ENCODE measurements at regions not wholly inside any gene's neighbourhood (a gene's known extent, or its start where the extent isn't known, plus 50 kb on each side); places are given as distances from the start of the nearest gene placed in this dataset.
"Not testable (repeated sequence)": the region's sequence is repeated elsewhere in the genome, so short reads cannot be mapped to it uniquely, and the experiment has no call there.

GRCh38 chr13:54597540-54598088 is 1569.0 kb downstream of the OLFM4 start:
- no peak for DNase-seq (ENCODE audit: low read depth)
- no peak overlapping the region for H3K4me3 ChIP-seq (ENCODE audit: low read depth, low read length)
- TF ChIP-seq, protein P1, sequence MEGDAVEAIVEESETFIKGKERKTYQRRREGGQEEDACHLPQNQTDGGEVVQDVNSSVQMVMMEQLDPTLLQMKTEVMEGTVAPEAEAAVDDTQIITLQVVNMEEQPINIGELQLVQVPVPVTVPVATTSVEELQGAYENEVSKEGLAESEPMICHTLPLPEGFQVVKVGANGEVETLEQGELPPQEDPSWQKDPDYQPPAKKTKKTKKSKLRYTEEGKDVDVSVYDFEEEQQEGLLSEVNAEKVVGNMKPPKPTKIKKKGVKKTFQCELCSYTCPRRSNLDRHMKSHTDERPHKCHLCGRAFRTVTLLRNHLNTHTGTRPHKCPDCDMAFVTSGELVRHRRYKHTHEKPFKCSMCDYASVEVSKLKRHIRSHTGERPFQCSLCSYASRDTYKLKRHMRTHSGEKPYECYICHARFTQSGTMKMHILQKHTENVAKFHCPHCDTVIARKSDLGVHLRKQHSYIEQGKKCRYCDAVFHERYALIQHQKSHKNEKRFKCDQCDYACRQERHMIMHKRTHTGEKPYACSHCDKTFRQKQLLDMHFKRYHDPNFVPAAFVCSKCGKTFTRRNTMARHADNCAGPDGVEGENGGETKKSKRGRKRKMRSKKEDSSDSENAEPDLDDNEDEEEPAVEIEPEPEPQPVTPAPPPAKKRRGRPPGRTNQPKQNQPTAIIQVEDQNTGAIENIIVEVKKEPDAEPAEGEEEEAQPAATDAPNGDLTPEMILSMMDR (IDR thresholded peaks at IDR 0.05; ENCODE audit: low read depth, low read length, missing control alignments): no peak

DNA sequence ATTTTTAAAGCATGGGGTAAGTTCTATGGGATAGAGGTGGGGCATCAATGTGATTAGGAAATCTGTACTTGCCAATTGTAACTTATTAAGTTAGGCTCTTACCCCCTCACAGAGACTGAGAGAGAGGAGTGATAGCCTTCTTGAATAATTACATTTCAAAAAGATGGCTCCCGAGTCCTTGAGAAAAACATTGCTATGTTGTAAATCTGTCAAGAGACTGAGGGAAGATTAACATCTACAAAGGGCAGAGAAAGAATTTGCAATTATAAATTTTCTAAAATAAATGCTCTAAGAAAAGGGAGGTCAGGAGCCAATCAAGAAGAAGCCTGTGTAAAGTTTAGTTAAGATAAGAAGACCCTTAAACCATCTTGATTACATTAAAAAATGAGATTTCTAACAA is 1570.8 kb downstream of the OLFM4 start:
- DNase-seq (ENCODE audit: low read depth): no peak
- TF ChIP-seq, protein P1 (IDR thresholded peaks at IDR 0.05; ENCODE audit: low read depth, low read length, missing control alignments): no peak
- H3K4me3 ChIP-seq (ENCODE audit: low read depth, low read length): no peak overlapping the region

GRCh38 chr13:54606944-54607343 is 1578.3 kb downstream of the OLFM4 start:
- TF ChIP-seq, protein P1 (IDR thresholded peaks at IDR 0.05; ENCODE audit: low read depth, low read length, missing control alignments): no peak
- H3K4me3 ChIP-seq (ENCODE audit: low read depth, low read length): no peak overlapping the region
- DNase-seq (ENCODE audit: low read depth): no peak

GRCh38 chr13:54607421-54607820 is 1578.8 kb downstream of the OLFM4 start:
- TF ChIP-seq, protein P1 (IDR thresholded peaks at IDR 0.05; ENCODE audit: low read depth, low read length, missing control alignments): no peak
- no peak for DNase-seq (ENCODE audit: low read depth)
- H3K4me3 ChIP-seq (ENCODE audit: low read depth, low read length): no peak overlapping the region

GRCh38 chr13:54611390-54611789 is 1582.8 kb downstream of the OLFM4 start:
- TF ChIP-seq, protein P1 (IDR thresholded peaks at IDR 0.05; ENCODE audit: low read depth, low read length, missing control alignments): no peak
- no peak overlapping the region for H3K4me3 ChIP-seq (ENCODE audit: low read depth, low read length)
- DNase-seq (ENCODE audit: low read depth): no peak

DNA sequence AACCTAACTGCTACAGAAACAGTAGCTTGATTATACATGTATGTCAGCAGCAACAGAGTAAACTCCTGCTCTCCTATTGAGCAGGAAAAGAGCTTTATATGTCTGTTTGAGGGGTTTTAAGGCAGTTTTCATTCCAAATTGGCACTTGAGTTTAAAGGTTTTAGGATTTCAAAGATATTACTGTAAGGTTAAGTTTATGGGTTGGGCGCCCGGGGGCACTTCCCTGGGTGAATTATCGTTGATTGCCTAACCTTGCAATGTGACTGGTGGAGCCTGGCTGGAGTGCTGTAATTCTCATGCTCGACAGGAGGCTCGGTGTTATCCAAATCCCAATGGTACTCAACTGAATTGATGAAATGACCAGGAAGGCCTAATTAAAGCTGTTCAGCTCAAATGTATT is 1586.1 kb downstream of the OLFM4 start:
- no peak overlapping the region for H3K4me3 ChIP-seq (ENCODE audit: low read depth, low read length)
- DNase-seq (ENCODE audit: low read depth): no peak
- TF ChIP-seq, protein P1 (IDR thresholded peaks at IDR 0.05; ENCODE audit: low read depth, low read length, missing control alignments): no peak

DNA sequence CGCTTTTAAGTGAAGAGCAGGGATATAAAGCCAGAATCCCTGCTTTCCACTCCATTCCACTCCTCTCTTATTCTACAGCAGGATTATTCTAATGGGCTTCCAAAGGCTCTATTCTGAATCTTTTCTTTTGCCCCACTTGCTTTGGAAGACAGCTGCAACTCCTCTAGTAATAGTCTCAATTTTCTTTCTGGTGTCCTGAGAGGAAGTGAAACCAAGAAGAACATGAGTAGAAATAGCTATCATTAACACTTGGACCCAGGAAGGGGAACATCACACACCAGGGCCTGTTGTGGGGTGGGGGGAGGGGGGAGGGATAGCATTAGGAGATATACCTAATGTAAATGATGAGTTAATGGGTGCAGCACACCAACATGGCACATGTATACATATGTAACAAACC is 1597.9 kb downstream of the OLFM4 start:
- not testable (repeated sequence) for DNase-seq (ENCODE audit: low read depth); H3K4me3 ChIP-seq (ENCODE audit: low read depth, low read length)
